HG02678 (cell line): ENCODE measurements at regions not wholly inside any gene's neighbourhood (a gene's known extent, or its start where the extent isn't known, plus 50 kb on each side); places are given as distances from the start of the nearest gene placed in this dataset.
A peak's percentile ranks its signal among the peaks of the same experiment; 100 is the strongest.

Experiments
- ATAC-seq: cut with Tn5 transposase; IDR thresholded peaks from one replicate; pipeline ENCODE4 v1.9.1; 2021; ENCODE audit warnings: mild to moderate bottlenecking, moderate library complexity; ENCODE audit not compliant: unreplicated experiment

DNA sequence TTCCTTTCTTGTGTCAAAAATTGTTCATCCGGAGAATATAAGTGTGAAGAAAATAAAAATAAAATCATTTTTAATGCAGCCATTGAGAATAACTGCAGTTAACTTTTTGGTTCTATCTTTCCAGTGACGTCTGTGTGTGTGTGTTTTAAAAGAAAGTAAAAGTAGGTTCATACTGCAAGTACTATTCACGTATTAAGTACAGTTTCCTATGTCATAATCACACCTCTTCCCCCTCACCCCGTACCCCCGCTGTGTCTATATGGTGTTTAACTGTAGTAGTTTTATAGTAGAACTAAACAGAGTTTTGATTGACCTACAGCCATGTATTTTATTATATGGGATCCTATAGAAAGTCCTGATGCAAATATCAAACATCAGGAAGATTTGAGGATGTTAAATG is 78.5 kb upstream of the CLCN4 start:
- no peak for ATAC-seq

DNA sequence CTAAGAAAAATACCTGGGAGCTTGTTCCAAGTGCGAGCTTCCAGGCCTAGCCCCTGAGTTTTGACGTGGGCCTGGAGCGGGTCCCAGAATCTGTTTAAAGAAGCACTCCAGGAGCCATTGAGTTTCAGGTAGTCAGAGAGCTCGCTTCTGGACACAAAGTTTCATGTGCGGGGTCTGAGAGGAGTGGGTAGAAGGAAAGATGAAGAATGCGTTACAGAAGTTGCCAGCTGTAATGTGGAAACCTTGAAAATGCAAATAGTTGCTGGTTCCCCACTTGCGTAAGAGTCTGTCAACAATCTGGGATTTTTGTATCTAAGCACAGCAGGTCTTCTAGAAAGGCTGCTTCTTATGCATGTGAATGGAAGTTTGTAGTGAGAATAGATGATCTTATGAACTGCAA is 77.5 kb upstream of the CLCN4 start:
- ATAC-seq, result no peak

DNA sequence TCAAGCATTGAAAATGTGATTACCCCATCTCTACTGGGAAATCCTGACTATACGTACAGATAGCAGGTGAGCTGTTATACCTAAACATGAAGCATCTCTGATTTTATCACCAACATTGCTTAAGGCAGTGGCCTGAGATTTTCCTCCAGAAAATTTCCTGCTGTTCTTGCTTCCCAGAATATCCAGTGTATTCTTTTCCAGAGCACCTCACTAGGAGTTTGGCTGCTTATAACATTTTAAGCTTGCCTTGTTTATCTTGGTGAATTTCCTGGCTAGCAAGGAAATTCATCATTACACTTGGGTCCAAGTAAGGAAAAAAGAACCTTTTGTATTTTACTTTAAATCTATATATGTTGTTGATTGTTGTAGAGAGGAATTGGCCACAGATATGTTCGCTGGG is 73.0 kb upstream of the CLCN4 start:
- ATAC-seq, result no peak

DNA sequence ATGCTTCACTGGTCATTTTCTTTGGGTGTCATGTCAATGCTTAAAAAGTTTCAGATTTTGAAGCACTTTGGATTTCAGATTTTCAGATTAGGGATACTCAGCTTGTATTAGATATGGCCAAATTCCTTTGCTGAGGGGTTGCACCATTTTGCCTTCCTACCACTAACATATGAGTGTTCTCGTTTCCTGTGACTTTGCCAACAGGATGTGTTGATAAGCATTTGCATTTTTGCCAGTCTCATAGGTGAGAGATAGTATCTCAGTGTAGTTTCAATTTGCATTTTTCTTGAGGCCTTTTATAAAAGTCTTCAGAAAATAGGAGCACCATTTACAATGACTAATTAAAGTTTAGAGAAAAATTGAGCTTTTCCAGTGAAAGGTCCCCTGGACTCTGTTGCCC is 71.6 kb upstream of the CLCN4 start:
- ATAC-seq, result peak; percentile 32

DNA sequence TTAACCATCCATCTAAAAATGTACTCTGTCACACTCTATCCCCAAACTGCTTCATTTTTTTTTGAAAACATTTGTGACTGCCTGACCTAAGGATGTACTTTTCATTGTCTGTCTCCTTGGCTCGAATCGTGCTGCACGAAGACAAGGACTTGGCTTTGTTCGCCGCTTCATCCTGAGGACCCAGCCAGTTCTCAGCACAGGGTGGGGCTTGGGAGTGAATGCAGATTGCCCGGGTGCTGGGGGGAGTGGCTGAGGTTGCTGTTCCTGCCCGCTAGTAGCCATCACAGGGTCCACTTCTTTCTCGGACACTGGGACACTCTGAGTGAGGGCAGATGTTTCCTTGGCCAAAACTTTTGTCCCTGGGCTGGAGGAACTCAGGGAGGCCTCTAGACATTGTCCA is 70.1 kb upstream of the CLCN4 start:
- no peak for ATAC-seq

DNA sequence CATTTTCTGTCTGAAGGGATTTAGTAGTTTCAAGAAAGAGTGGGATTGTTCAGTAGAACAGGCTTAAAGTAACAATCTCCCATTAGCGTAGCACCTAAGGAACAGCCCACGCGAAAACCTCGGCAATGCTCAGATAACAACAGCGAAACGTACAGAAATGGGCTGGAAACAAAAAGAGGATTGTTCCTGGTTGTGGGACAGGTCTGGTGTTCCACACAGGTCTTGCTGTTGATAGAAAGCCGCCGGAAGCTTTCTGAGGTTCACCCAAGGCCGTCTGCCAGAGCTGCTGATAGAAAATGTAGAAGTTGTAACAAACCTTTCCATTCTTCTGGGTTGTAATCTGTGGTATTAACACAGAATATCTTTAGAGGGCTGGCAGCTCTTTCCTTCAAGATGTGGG is 69.4 kb upstream of the CLCN4 start:
- no peak for ATAC-seq

DNA sequence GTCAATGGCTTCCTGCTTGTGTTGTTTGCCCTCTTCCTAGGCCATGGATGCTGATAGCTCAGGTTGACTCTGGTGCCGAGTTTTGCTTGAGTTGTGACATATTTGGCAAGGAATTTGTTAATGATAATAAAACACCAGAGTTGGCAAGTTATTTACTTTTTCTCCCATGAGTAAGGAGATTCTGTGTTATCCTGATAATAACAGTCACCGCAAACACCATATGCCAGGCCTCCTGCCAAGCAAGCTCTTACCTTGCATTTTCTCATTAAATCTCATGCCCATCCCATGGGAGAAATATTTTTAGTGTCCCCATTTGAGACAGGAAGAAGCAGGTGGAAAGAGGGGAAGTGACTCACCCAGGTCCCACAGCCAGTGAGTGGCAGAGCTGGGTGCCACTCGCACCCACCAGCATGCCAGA is 67.4 kb upstream of the CLCN4 start:
- no peak for ATAC-seq

DNA sequence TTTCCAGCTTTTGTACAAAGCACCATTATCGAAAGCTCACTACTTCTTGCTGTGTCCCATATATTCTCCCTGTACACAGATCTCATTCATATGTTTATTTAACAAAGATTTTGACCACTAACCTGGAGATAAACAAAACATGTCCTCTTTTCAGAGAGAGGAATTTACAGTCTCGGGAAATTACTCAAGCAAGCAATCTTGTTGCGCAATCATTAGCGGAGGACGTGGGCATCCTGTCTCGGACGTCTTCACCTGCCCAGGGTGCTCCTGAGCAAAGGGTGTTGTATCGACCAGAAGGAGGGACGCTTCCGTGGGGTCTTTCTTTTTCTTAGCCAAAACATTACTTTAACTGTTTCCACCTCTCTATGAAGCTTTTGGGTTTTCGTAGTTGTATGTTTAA is 66.5 kb upstream of the CLCN4 start:
- no peak for ATAC-seq

DNA sequence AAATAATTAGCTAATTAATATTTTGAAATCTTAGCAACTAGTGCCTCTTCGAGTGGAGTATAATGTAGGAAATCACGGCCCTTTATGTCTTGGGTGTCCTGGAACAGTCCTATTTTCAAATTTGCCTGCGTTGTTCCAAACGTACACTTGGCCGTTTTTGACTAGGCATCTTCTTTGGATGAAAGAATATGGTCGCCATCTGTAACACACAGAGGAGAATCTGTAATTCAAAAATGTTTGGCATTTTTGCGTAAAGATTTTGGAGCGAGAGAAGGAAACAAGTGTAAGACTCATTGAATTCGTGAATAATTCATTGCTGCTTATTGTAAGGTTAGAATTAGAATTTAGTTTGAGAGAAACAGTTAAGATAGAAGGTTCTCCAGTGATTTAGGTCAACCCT is 61.5 kb upstream of the CLCN4 start:
- ATAC-seq, result no peak

DNA sequence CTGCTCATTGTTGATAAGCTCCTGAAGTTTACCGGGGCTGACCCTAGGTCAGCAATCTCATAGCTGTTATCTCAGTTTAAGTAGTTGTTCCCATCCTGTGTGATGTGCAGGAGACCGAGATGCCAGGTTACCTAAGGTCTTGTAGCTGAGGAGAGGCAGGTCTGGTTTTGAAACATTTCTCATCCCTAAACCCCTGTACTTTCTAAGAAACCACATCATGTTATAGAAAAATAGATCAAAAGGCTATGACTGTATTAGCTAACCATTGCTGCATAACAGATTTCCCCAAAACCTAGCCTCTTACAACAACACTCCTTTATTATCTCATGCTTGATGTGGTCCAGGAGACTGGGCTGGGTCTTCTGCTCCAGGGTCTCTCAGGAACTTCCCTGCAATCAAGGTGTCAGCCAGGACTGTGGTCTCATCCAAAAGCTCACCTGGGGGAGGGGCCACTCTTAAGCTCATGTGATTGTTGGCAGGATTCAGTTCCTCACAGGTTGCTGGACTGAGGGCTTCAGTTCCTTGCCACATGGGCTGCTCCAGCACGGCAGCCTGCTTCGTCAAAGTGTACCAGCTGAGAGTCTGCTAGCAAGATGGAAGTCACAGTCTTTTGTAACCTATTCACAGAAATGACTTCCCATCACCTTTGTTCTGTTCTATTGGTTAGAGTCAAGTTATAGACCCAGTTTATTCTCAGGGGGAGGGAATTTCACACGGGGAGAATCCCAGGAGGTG is 60.9 kb upstream of the CLCN4 start:
- ATAC-seq, result no peak

DNA sequence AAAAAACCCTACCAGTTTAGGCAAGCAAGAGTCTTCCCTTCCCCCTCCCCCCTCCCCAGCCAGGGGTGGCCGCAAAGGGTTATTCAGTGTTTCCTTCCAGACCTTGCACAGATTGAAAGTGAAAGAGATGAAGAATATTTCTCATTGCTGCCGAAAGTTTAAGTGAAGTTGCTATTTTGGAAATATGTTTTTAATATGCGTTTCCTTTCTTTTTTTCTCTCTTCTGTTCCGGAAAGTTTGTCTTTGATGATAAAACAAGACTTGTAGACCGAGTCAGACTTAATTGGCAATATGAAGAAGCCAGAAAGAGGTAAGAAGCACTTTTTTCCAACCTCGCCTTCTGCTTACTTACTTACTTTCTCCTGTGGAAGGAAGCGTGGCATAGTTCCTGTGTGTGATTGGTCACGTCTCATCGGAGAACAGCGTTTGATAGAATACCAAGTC is 58.5 kb upstream of the CLCN4 start:
- peak; percentile 83 for ATAC-seq

DNA sequence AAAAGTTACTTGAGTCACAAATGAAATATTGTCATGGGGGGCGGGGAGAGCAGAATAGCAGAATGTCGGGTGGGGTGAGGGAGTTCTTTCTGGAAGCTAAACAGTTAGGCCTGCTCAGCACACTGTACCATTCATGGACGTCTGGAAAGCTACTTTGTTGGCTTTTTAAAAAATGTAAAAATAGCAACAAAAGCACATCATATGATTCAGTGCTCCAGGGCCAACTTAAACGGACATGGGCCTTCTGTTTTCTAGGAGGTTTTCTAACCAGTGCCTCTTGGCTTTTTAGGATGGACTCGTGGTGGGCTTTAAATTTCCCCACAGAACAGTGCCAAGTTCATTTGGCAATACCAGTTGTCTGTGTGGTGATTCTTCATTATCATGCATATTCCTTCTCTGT is 57.4 kb upstream of the CLCN4 start:
- ATAC-seq, result no peak

DNA sequence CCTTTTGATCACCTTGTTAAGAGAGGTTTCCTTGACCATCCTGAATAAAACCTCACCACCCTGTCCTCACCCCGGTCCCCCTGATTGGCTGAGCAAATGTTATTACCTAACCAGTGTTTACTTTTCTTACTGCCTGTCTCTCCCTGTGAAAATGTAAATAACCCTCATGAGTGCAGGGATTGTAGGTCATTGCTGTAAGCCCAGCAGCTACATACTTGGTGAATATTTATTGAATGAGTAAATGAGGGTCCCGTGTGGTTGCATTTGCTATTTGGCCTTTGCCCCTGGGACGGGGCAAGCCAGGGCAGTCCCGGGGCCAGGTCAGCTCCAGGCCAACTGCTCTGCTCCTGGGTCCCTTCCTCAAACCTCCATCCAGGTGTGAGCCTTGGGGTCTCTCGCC is 55.5 kb upstream of the CLCN4 start:
- no peak for ATAC-seq

DNA sequence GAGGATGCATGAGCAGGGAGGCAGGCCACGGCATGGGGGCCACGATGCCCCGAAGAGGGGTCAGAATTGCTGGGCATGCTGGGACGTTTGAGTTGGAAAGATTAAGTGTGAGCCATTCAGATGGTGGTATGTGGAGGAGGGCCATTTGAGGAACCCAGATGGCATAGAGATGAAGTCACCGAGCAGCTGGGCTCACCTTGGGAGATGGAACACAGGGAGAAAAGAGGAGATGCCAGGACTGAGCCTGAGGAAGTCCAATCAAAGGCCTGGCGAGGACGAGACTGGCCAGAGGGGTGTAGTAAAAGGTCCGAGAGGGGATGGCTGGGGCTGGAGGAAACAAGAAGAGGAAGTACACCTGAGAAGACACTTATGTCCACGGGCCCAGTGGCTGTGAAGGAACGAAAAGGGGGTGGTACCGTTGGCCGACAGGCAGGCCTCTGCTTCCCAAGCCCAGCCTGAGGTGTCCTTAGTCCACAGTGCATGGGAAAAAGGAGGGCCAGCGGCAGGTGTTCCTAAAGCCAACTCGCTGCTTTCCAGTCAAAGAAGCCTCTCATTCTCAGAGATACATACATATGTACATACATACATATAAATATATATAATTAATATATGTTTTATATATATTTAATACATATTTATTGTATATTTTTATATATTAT is 54.6 kb upstream of the CLCN4 start:
- ATAC-seq, result no peak

DNA sequence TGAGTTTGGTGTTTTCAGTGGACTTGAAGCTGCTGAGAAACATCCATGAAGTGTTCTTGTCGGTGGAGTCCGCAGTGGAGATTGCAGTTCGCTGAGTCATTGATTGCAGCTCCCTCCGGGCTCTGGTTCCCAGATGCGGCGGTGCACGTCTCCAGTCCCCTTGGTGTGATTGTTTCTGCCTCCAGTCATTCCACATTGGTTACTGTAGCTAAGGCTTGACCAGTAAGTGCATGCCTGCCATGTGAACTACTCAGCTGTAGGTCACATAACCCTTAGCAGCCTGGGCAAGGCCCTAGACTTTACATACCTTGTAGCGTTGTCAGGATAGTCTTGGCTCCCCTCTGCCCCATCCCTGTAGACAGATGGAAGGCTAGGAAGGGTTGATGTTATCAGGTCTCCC is 53.8 kb upstream of the CLCN4 start:
- ATAC-seq, result no peak

DNA sequence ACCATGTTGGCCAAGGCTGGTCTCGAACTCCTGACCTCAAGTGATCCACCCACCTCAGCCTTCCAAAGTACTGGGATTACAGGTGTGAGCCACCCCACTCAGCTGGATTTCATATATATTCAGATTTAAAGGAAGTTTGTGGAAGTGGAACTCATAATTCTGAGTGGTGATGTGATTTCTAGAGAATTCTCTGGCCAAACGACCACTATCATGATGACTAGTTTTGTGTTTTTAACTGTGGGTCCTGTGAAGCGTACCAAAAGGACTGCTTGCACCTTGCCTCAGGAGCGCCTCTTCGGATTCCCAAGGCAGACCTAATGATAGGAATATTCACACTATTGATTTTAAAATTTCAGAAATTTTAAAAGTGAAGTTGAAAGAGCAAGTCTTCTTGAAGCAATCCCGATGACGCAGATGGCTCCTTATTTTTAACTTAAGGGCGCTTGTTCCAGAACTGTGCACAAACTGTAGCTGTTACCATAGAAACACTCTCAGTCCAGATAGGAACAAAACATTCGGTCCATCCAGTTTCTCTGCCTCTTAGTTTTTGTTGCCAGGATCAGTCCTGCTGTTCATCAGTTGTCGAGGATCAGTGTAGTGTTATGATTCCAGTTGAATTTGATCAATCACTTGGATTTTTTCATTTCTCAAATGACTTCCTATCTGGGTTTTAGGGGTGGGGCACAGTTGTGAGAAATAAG is 51.7 kb upstream of the CLCN4 start:
- ATAC-seq, result no peak

DNA sequence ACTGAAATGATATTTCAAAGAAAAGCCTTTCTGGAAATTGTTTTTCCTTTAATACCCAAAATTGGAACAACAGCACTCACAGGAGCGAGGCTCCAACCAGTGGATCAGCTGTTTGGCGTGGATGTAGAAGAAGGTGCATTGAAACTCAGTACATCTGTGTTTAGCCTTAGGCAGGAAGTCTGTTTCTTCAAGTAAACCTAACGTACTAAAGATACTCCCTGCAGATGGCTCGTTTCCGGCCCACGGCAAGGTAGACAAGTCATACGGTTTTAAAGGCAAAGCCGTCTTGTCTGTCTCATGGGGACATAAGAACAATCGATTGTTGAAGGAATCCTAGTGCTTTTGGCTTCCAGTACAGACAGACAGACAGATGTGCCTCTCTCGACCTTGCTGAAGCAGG is 50.0 kb upstream of the CLCN4 start:
- peak; percentile 52 for ATAC-seq
